ENCODE measurements at regions not wholly inside any gene's neighbourhood (a gene's known extent, or its start where the extent isn't known, plus 50 kb on each side); places are given as distances from the start of the nearest gene placed in this dataset.

DNA sequence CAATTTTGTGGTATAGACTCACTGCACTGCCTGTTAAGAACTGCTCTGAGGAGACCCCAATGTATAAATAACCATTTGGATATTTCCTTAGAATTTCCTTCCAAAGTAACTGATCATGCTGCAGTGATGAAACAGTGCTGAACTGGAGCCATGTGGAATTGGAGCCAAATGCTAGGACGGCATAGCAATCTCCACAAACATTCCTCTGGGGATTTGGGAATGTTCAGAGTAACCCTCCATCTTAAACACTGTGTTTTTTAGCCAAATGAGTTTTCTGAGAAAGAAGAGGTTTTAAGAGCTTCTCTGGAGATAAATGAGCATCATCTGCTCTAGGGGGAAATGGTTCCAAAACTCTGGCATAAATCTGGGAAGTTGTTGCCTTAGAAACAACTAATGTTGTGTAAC is 98.2 kb downstream of the OLFM4 start:
- TF ChIP-seq, protein P1, sequence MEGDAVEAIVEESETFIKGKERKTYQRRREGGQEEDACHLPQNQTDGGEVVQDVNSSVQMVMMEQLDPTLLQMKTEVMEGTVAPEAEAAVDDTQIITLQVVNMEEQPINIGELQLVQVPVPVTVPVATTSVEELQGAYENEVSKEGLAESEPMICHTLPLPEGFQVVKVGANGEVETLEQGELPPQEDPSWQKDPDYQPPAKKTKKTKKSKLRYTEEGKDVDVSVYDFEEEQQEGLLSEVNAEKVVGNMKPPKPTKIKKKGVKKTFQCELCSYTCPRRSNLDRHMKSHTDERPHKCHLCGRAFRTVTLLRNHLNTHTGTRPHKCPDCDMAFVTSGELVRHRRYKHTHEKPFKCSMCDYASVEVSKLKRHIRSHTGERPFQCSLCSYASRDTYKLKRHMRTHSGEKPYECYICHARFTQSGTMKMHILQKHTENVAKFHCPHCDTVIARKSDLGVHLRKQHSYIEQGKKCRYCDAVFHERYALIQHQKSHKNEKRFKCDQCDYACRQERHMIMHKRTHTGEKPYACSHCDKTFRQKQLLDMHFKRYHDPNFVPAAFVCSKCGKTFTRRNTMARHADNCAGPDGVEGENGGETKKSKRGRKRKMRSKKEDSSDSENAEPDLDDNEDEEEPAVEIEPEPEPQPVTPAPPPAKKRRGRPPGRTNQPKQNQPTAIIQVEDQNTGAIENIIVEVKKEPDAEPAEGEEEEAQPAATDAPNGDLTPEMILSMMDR (IDR thresholded peaks at IDR 0.05; ENCODE audit: insufficient read depth, low read length, severe bottlenecking) = no peak
- Histone ChIP-seq H3K4me3 (ENCODE audit: low read depth, low read length) (no peak overlapping the region), H3K36me3 (ENCODE audit: control insufficient read depth, insufficient read depth, low read length) (no peaks in the 10 kb centered on the region), H3K27me3 (ENCODE audit: control insufficient read depth, insufficient read depth, low read length) (no peaks in the 10 kb centered on the region)
- DNase-seq (ENCODE audit: low read depth) (no peak), FAIRE-seq (no peak)

- FAIRE-seq (no peak), DNase-seq (ENCODE audit: low read depth) (no peak)
- TF ChIP-seq, protein P1 (IDR thresholded peaks at IDR 0.05; ENCODE audit: insufficient read depth, low read length, severe bottlenecking) = no peak
- no peak overlapping the region for H3K4me3 ChIP-seq (ENCODE audit: low read depth, low read length)
- H3K27me3 ChIP-seq (ENCODE audit: control insufficient read depth, insufficient read depth, low read length) = no peaks in the 10 kb centered on the region
- H3K36me3 ChIP-seq (ENCODE audit: control insufficient read depth, insufficient read depth, low read length) = no peaks in the 10 kb centered on the region
Observed at GRCh38 chr13:53127373-53127772, 98.8 kb downstream of the OLFM4 start.

GRCh38 chr13:53129864-53130393 is 101.3 kb downstream of the OLFM4 start:
- no peak for FAIRE-seq
- TF ChIP-seq, protein P1 (IDR thresholded peaks at IDR 0.05; ENCODE audit: insufficient read depth, low read length, severe bottlenecking) = no peak
- H3K4me3 ChIP-seq (ENCODE audit: low read depth, low read length) = no peak overlapping the region

GRCh38 chr13:53131361-53131760 is 102.7 kb downstream of the OLFM4 start:
- TF ChIP-seq, protein P1 (IDR thresholded peaks at IDR 0.05; ENCODE audit: insufficient read depth, low read length, severe bottlenecking) = no peak
- no peak overlapping the region for H3K4me3 ChIP-seq (ENCODE audit: low read depth, low read length)
- FAIRE-seq (no peak), DNase-seq (ENCODE audit: low read depth) (no peak)
- no peaks in the 10 kb centered on the region for H3K27me3 ChIP-seq (ENCODE audit: control insufficient read depth, insufficient read depth, low read length)
- no peaks in the 10 kb centered on the region for H3K36me3 ChIP-seq (ENCODE audit: control insufficient read depth, insufficient read depth, low read length)

More at GRCh38 chr13:53129864-53130393, 101.3 kb downstream of the OLFM4 start:
- Histone ChIP-seq H3K36me3 (ENCODE audit: control insufficient read depth, insufficient read depth, low read length) (no peaks in the 10 kb centered on the region), H3K27me3 (ENCODE audit: control insufficient read depth, insufficient read depth, low read length) (no peaks in the 10 kb centered on the region)
- no peak for DNase-seq (ENCODE audit: low read depth)

DNA sequence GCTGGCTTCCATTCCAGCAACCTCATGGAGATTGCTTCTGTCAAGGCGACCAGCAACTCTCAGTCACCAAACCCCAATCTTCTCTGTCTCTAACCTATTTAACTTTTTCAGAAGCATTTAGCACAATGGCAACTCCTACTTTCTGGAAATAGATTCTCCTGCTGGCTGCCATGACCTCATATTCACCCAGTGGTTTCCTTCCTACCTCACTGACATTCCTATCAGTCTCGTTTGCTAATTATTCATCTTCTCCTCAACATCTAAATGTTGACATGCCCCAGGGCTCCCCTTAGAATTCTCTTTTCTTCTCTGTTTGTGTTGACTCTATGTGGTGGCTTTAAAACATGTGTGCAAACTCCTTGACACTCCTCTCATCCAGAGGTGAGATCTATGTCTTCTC is 106.7 kb downstream of the OLFM4 start:
- Histone ChIP-seq H3K4me3 (ENCODE audit: low read depth, low read length) (no peak overlapping the region), H3K27me3 (ENCODE audit: control insufficient read depth, insufficient read depth, low read length) (no peaks in the 10 kb centered on the region), H3K36me3 (ENCODE audit: control insufficient read depth, insufficient read depth, low read length) (no peaks in the 10 kb centered on the region)
- TF ChIP-seq, protein P1 (IDR thresholded peaks at IDR 0.05; ENCODE audit: insufficient read depth, low read length, severe bottlenecking) = no peak
- DNase-seq (ENCODE audit: low read depth) = no peak
- no peak for FAIRE-seq

DNA sequence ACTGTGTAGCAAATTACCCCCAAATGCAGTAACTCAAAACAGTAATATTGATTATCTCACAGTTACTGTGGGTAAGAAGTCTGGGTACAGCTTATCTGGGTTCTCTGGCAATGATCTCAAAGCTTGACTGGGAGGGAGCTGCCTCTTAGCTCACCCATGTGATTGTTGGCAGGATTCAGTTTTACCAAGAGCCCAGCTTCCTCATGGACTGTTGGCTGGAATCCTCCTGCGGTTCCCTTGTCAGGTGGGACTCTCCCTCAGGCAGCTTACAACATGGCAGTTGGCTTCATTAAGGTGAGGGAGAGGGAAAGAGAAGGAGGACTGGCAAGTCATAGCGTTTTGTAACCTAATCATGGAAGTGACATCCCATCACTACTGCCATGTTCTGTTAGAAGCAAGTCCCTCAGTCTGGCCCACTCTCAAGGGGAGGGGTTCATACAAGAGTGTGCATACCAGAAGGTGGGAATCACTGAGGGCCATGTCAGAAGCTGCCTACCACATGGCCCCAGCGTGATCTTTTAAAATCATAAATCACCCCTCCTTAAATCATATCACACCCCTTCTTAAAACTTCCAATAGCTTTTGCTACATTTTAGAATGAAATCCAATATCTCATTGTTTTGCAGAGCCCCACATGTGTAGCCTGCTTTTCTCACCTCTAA is 108.1 kb downstream of the OLFM4 start:
- no peak overlapping the region for H3K4me3 ChIP-seq (ENCODE audit: low read depth, low read length)
- no peak for FAIRE-seq
- H3K36me3 ChIP-seq (ENCODE audit: control insufficient read depth, insufficient read depth, low read length) = no peaks in the 10 kb centered on the region
- TF ChIP-seq, protein P1 (IDR thresholded peaks at IDR 0.05; ENCODE audit: insufficient read depth, low read length, severe bottlenecking) = no peak
- no peak for DNase-seq (ENCODE audit: low read depth)
- H3K27me3 ChIP-seq (ENCODE audit: control insufficient read depth, insufficient read depth, low read length) = no peaks in the 10 kb centered on the region

Data from bronchial epithelial cell (primary cell).